HG03457 (cell line): ENCODE measurements at regions not wholly inside any gene's neighbourhood (a gene's known extent, or its start where the extent isn't known, plus 50 kb on each side); places are given as distances from the start of the nearest gene placed in this dataset.
A peak's percentile ranks its signal among the peaks of the same experiment; 100 is the strongest.

ENCODE experiments used
- ATAC-seq: cut with Tn5 transposase; IDR thresholded peaks from one replicate; pipeline ENCODE4 v1.9.1; 2021; ENCODE audit warnings: moderate number of reproducible peaks; ENCODE audit not compliant: unreplicated experiment

DNA sequence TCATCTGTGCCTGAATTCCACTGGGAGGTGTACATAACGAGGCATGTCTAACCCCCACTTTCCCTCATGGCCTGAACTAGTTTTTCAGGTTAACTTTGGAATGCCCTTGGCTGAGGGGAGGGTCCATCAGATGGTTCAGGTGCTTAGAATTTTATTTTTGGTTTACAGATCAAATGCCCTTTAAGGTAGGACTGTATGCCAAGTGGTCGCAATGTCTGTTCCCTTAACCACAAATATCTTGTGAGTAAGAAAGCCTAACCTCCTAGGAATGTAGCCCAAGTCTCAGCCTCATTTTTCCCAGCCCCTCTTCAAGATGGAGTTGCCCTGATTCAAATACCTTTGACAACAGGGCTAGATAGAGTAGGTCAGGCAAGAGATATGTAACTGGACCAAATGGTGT is 78.4 kb downstream of the RNASET2 start:
- no peak for ATAC-seq

DNA sequence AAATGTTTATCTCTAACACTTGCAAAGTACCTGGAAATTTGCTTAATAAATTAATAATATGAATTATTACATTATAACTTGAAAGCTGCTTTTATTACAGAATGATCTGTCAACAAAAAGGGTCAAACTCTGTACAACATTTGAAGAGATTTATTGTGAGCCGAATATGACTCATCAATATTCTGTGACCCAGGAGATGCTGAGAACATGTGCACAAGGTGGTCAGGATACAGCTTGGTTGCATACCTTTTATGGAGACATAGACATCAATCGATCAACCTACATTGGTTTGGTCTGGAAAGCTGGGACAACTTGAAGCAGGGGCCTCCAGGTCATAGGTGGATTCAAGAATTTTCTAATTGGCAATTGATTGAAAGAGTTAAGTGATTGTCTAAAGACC is 79.0 kb downstream of the RNASET2 start:
- ATAC-seq: no peak

DNA sequence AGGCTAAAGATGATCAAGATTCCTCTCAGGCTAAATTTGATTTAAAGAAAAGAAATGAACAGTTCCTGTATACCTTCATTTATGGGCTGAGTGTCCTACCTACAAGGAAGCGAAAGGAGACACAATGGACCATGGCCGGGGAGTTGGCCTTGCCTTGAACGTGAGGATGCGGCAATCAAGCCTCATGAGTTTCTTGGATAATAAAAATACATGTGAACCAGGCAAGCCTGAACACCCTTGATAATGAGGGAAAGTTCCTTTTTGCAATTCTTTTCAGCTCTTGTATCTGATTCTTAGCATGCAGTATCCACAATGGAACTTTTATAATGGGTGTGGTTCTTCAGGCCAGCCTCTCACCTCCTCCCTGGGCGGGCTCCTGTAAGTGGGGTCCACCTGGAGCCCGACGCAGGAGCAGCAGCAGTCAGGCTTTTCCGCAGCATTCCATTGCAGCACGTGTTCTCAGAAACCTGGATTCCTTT is 83.8 kb downstream of the RNASET2 start:
- no peak for ATAC-seq

DNA sequence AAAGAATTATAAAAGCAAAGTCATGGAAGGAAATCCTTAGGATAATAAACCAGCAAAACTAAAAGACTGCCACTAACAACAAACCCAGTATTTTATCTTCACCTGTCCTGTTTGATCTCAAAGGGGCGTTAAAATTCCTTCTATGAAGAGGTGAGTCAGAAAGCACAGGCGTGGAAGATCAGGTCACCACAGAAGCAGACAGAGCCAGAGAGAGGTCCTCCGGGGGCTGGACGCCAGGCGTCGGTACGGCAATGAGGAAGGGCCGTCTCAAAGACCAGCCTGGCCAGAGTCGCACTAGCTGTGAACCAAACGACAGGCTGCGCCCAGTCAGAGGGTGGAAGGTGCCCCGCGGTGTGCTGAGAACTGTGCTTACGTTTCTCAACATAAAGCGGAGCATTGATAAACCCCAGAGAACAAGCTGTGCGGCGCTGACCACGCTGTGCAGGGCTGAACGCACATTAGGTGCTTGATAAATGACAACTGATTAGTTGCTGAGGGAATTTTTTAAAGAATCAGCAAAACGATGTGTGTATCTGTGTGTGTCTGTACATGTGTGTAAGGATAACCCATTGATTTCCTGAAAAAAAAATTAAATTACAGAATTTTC is 85.6 kb downstream of the RNASET2 start:
- ATAC-seq: no peak

DNA sequence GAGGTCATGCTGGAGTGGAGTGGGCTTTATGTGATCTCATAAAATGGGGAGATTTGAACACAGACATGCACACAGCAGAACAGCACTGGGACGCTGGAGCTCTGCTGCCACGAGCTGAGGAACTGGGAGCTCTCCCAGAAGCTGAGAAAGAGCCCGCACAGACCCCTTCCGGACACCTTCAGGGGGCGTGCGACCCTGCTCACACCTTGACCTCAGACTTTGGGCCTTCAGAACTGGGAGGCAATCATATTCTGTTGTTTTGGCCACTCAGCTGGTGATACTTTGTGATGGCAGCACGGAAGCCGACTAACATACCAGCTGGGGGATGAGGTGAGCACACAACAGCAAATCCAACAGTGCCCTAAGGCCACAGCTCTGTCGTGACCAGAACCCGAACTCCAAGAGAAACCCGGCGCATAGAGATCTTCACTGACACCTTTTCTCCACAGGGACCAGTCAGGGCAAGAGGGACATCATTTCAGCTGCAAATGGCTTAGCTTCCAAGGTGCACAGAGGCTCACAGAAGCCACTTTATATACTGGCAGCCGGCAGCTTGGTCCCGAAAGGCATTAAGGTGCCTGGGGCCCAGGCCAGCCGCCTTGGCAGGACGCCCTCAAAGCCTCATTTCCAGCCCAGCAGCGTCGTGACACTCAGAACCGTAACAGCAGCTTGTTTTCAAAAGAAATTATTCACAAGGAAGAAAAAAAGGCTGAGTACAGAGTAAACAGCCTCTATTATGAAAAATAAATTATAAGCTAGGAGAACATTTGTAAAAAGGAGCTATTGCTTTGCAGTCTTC is 89.3 kb downstream of the RNASET2 start:
- ATAC-seq: no peak

DNA sequence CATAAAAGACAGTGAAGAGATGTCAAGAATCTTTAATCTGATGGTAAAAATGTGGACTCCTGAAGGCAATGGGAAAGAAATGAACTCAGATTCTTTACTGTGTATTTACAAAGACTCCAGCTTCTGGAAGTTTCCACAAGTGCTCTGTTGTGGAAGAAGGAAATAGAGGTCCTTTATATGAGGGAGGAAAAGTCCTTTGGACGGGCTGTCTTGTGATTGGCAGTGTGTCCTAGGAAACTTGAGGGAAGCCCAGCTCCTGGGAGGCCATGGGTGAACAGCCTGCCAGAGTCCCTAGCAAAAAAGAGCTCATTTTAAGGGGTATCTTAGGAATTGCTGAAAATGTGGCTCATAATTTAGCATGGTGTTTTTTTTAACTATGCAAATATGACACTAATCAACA is 92.0 kb downstream of the RNASET2 start:
- ATAC-seq: no peak

DNA sequence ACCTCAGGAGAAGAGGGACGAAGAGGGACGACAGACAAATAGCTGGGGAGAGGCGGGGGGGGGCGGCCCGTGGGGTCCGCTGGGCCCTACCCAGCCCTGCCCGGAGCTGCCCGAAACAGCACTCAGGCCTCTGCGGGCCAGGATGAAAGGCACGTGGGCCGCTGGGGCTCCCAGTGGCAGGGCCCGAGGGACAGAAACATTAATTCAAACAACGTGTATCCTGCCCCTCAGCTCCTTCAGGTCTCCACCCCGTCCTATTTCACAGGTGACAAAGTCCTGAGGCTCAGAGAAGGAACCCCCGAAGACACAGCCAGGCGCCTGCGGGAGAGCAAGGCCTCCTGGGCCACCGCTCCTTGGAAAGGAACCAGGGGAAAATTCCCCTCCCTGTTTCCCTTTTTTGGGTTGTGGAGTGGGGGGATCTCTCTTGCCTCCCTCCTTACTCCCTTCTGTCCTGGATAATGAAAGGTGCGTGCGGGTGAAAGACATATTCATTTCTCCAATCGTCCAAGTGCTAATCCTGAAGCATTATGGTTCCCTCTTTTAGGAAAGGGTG is 93.3 kb downstream of the RNASET2 start:
- ATAC-seq: peak; percentile 32

DNA sequence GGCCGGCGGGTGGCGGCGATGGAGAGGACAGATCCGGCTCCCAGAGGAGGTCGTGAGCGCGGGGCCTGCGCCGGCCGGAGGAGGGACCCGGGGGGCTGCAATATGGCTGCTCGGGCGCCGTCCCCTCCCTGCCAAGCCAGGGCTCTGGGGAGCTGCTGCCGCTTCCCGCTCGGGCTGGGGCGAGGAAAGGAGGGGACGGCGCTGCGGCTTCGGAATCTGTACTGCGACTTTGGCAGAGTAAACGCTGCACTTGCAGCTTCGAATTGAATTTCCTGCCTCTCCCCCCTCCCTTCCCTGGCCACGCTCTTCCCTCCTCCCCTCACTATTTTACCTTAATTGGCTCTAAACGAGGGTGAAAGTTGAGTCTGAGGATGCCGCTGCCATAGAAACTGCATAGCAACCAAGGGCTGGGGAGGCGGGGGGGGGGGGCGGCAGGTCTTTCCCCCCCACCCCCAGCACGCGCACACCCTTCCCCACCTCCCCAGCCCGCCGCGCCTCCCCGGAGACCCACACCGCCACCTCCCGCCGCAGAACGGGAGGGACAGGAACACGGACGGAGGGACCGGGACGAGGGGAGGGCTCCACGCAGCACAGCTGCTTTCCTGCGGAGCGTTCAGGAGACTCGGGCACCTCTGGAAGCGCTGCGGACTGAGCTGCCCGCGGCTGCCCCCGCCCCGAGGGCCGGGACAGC is 93.9 kb downstream of the RNASET2 start:
- ATAC-seq: peak; percentile 52

DNA sequence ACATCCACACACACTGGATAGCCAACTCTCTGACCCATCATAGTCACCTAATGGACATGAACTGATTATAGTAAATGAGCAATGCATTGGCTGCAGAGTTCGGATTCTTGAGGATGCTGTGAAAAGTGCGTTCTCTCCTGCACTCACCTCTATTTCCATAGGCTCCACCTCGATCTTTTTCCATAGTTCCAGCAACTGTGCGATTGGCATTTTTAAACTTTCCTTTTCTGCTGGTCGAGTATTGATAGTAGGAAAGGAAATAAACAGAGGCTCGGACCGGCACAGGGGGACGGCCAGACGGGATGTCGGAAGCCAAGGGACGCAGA is 94.4 kb downstream of the RNASET2 start:
- no peak for ATAC-seq

DNA sequence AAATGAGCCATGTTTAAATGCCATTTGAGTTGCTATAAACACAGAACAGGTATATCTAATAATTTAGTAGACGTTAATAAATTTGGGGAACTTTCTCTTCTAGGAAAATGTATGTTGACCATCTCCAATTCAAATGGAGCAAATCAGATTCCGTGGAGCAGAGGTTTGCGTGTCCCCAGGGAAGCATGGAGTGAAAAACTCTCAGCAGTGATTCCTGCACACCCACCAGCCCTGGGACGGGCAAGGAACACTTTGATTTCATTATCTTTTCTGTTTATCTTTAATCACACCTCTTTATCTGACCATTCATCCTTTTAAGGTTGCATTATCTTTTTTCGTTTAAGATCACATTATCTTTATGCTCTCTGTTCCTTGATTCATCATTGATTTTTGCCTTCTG is 95.0 kb downstream of the RNASET2 start:
- ATAC-seq: no peak

DNA sequence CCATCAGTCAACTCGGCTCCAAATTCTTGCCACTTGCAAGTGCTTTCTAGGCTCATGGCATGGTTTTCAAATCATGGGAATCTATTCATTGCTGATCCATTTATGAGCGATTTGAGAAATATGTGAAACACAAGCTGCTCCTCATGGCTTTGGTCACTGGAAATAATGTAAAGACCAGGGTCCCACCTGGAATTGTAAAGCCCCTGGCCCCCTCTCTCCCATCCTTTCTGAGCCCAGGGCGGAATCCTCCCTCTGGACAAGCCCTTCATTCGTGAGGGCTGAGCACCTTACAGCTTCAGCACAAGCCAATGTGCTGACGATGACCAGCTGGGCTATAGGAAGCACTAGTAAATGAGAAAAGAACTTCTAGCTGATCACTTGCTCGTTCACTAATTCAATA is 96.0 kb downstream of the RNASET2 start:
- ATAC-seq: no peak

DNA sequence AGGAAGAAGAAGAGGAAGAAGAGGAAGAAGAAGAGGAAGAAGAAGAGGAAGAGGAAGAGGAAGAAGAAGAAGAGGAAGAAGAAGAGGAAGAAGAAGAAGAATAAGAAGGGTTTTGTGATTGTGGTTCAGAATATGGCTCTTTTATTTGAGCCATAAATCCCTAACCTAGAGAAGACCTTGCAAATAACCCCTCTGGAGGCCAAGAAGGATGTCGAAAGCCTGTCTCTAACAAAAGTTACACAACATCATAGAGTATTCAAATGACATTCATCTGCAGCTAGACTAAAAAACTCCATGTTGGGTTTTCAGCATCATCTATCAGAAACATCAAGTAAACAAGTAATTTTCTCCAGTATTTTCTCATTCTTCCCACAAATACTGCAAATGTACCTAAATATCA is 100.9 kb downstream of the RNASET2 start:
- ATAC-seq: no peak

DNA sequence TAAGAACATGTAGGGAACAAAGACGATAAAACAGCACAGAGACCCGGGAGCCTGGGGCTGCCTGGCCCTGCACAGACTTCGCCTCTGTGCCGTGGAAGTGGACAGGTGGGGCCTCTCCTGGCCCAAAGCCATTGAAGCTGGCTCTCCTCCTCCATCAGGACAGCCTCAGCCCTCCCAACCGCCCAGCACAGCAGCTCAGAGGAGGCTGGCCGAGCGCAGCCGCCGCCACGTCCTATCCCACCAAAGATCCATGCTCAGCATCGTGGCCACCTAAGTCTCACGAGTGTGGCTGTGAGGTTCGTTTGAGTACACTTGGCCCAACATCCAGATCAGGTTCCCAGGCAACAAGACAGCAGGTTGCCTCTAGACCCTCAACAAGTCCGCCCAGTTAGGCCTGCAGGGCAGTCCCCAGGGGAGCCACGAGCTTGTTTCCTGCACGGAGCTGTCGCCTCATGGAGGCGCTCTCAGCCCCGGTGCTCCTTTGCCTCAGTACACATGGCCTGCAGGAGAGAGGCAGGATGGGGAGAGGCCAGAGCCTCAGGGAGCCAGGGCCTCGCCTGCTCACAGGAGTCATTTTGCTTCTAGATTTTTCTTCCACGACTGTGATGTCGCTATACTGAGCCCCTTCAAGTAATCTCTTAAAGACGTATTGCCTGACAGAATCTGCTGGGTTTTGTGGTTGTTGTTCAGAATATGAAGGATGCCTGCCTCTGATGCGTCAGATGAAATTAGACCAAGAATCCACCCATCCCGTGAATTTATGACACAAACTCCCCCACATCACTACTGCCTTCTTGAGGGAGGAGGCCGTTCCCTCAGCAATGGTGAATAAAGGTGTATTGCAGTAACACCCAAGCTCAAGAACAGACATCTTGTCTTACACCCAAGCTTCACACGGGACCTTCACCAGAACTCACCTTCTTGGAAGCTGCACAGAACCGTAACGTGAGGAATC is 102.7 kb downstream of the RNASET2 start:
- ATAC-seq: no peak

DNA sequence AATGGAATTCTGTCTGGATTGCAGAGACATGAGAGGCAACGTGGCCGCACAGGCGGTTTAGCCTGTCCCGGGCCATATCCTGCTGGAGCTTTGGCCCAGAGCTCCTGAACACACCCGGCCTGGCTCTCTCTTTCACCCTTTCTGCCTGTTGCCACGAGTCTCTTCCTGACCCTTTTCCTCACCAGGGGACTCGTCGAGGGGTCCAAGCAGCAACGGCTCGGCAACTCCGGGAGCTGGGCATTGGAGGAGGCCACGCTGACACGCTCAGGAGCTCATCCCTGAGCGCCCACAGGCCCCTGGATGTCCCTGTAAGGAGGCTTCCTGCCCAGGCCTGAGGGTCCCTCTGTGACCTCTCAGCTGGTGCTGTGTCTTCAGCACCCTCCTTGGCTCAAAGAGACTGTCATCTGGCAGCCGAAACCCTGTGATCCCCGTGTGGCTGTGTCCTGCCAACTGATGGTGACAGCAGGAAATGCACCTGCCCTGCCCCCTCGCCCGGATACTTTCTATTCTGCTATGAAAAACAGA is 103.8 kb downstream of the RNASET2 start:
- ATAC-seq: no peak

DNA sequence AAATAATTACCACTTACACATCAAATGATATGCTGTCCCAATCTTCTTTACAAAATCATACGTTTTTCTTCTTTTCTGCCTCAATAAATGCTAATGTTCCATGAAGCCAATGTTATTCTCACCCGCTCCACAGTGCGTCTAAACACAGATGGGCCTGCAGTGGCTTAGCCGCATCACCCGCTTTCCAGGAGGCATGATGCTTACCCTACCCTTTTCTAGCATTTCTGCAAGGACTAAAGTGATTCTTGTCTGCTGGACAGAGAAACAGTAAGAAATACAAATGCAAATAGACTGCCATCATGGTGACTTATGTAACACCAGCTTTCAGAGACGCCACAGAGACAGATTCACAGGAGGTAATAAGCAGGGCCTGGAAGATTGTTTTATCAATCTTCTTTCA is 104.4 kb downstream of the RNASET2 start:
- no peak for ATAC-seq

DNA sequence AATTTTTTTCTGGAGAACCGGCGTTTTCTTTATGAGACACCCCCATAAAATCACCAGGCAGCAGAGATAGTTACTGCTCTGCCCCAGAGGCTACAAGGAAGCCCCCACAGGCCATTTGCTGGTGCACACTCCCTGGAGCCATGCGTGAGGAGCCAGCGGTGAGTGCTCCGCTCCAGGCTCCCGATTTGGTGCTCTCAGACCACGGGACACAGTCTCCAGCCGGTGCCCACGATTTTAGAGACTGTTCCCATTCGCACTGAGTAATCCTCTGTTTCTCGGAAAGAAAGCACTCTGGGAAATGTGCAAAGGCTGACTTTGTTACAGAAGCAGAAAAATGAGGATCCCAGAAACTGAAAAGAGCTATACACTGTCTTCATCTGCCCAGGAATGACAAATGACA is 104.9 kb downstream of the RNASET2 start:
- ATAC-seq: no peak

DNA sequence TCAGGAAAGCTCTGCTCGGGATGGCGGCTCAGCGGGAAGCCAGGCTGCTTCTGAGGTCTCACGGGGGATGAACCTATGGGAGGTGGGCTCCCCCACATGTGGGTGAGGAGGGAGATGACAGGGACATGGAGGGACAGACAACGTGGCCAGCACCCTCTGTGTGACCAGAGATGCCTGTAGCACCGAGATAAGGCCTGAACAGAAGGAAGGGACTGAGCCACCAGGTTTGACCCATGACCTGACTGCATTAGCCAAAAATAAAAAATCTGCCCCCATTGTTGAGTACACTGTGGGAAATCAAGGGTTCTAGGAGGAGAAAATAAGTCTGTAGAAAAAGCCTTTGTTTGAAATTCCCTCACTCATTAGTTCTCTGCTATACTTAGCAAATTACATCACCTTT is 105.7 kb downstream of the RNASET2 start:
- ATAC-seq: no peak

DNA sequence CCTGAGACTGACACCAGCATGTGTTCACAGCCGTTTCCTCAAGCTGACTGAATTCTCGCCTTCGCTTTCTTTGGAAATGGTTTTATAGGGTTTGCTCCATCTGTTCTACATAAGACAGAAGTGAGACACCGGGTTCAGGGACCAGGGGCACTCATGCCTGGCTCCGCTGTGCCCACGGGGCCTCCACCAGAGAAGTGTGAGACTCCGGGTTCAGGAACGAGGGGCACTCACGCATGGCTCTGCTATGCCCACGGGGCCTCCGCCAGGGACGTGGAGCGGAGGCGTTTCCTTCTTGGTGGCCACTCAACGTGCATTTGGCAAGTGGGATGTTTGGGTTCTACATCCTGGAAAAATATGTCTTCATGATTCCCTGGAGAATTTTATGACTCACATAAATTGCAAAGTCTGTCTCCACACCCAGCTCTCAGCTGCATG is 106.6 kb downstream of the RNASET2 start:
- ATAC-seq: no peak

DNA sequence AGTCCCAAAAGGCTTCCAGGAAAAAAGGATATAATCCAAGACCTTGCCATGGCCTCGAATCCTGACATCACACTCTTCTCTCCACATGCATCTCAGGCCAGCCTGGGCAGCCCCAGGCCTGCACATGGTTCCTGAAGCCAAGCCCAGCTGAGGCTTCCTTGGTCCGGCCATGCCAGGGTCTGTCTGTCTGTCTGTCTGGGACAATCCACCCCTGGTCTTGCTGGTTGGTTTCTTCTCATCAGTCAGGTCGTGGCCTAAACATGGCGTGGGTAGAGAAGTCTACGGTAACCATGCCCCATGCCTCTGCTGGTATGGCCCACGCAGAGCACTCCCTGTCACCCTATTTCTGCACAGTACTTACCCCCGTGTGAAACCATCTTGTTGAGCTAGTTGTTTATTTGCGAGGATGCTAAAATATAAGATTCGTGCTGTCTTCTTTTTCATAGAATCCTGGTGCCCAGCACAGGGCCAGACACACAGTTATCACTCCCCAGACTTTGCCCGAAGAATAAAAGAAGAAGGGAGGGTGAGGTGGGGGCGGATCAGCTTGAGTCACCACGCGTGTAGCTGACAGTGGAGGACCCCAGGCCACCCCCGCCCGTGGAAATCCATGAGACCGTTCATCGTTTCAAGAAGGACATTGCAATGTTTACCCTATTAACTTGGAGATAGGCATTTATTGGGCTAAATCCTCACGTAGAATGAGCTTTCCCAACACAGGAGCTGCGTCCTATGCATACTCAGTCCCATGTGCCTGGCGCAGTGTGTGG is 107.2 kb downstream of the RNASET2 start:
- no peak for ATAC-seq
